GM10847 (cell line): ENCODE measurements at regions not wholly inside any gene's neighbourhood (a gene's known extent, or its start where the extent isn't known, plus 50 kb on each side); places are given as distances from the start of the nearest gene placed in this dataset.

Experiments
- POLR2A ChIP-seq: IDR thresholded peaks from 2 replicates; pipeline ENCODE4 v1.6.1; 2011; ENCODE audit not compliant: insufficient read length; ENCODE audit errors: extremely low read depth

- no peak for TF ChIP-seq POLR2A
These were observed 161.0 kb downstream of the SEC14L1 start for GRCh38 chr17:77301694-77302266.

- no peak for TF ChIP-seq POLR2A
These were observed 161.9 kb downstream of the SEC14L1 start for GRCh38 chr17:77302682-77303081.

- TF ChIP-seq POLR2A, result no peak
These were observed 162.9 kb downstream of the SEC14L1 start for GRCh38 chr17:77303620-77304019.

- no peak for TF ChIP-seq POLR2A
These were observed 163.4 kb downstream of the SEC14L1 start for GRCh38 chr17:77304051-77304745.

GRCh38 chr17:77304746-77305473, 164.1 kb downstream of the SEC14L1 start:
- TF ChIP-seq POLR2A, result no peak

- TF ChIP-seq POLR2A, result no peak
These were observed 165.4 kb downstream of the SEC14L1 start for GRCh38 chr17:77306048-77306789.

GRCh38 chr17:77306790-77307478, 166.2 kb downstream of the SEC14L1 start:
- TF ChIP-seq POLR2A, result no peak

GRCh38 chr17:77307479-77308198, 166.9 kb downstream of the SEC14L1 start:
- no peak for TF ChIP-seq POLR2A

- no peak for TF ChIP-seq POLR2A
These were observed 168.3 kb downstream of the SEC14L1 start for GRCh38 chr17:77308861-77309726.

GRCh38 chr17:77310336-77310735, 169.6 kb downstream of the SEC14L1 start:
- TF ChIP-seq POLR2A, result no peak

GRCh38 chr17:77311371-77311981, 170.7 kb downstream of the SEC14L1 start:
- no peak for TF ChIP-seq POLR2A

- no peak for TF ChIP-seq POLR2A
These were observed 171.4 kb downstream of the SEC14L1 start for GRCh38 chr17:77312061-77312701.

GRCh38 chr17:77312786-77313599, 172.2 kb downstream of the SEC14L1 start:
- TF ChIP-seq POLR2A, result no peak
